ENCODE measurements at regions not wholly inside any gene's neighbourhood (a gene's known extent, or its start where the extent isn't known, plus 50 kb on each side); places are given as distances from the start of the nearest gene placed in this dataset.

GRCh38 chr6:133595111-133595761 is 293.7 kb upstream of the TCF21 start:
- FAIRE-seq (no peak), ATAC-seq (peak in 1 of 2 experiments; percentile 45; a peak in 3 of 6 replicates), DNase-seq (ENCODE audit: low read depth in 1 of 2, low spot score in 1 of 2) (peak in 1 of 2 experiments; percentile 67)
- WGBS (ENCODE audit: missing lambda C conversion rate), result 23% methylated on average over 7 of the region's 7 CpGs
- Histone ChIP-seq H3K4me1 (peaks cover 43% of the 10 kb centered on the region), H3K9me3 (no peaks in the 10 kb centered on the region; the same call in 2 of the 3 replicates), H3K4me3 (no peak overlapping the region), H3K4me2 (peak overlapping the region; percentile 62), H3K27ac (peak overlapping the region; percentile 85 to 97)
- ChIA-PET CTCF (interaction anchor here (1.9 to 2.9 kb wide), 2 partner anchors 26 to 321 kb away, joined by 4 to 8 read pairs; no protein-coding TSS in a partner anchor), POLR2A (no interaction called here)
- no peak for TF ChIP-seq FOSL2 (IDR thresholded peaks at IDR 0.05)
- TF ChIP-seq FOSL2 (CRISPR knock-in tag; IDR thresholded peaks at IDR 0.05), result peak; percentile 31; the same call in 1 of the 2 replicates
- 0 out of 2 replicates have a peak, but pooled peaks have one; percentile 40 for TF ChIP-seq HOXB5 (CRISPR knock-in tag; IDR thresholded peaks at IDR 0.05)
- no peak for TF ChIP-seq RCOR1 (IDR thresholded peaks at IDR 0.05; ENCODE audit: low read depth, low read length)
- TF ChIP-seq JUNB (IDR thresholded peaks at IDR 0.05), result peak; percentile 39; the same call in 1 of the 2 replicates
- peak in 1 of 2 experiments; percentile 66; a peak in 1 of 4 replicates for TF ChIP-seq CEBPB (IDR thresholded peaks at IDR 0.05)
- TF ChIP-seq MYC (IDR thresholded peaks at IDR 0.05; ENCODE audit: borderline replicate concordance, low read length), result no peak
- peak; percentile 16 for TF ChIP-seq MAFK (IDR thresholded peaks at IDR 0.05; ENCODE audit: partially characterized antibody)
- TF ChIP-seq JUN (IDR thresholded peaks at IDR 0.05), result no peak
- TF ChIP-seq GATA3 (IDR thresholded peaks at IDR 0.05; ENCODE audit: borderline replicate concordance), result peak; percentile 84
- 0 out of 5 replicates have a peak, but pooled peaks of 1 of the 2 experiments have one; percentile 43 for TF ChIP-seq EP300 (IDR thresholded peaks at IDR 0.05)

GRCh38 chr6:133606852-133607251 is 282.1 kb upstream of the TCF21 start:
- CTCF ChIA-PET, result interaction anchor here (1.2 kb wide), 1 partner anchor 38 kb away, joined by 6 read pairs; no protein-coding TSS in a partner anchor
- ATAC-seq (no peak), FAIRE-seq (no peak), DNase-seq (ENCODE audit: low read depth in 1 of 2, low spot score in 1 of 2) (no peak)
- Histone ChIP-seq H3K27ac (peak overlapping the region; percentile 89 to 99), H3K4me1 (peaks cover 26% of the 10 kb centered on the region), H3K4me3 (no peak overlapping the region), H3K9me3 (peaks cover 27% of the 10 kb centered on the region), H3K4me2 (no peak overlapping the region)
- 93% methylated on average over 3 of the region's 3 CpGs for WGBS (ENCODE audit: missing lambda C conversion rate)
- POLR2A ChIA-PET, result no interaction called here
- TF ChIP-seq HEYL (CRISPR knock-in tag; IDR thresholded peaks at IDR 0.05), result no peak
- no peak for TF ChIP-seq HES2 (IDR thresholded peaks at IDR 0.05)
- TF ChIP-seq ELK1 (IDR thresholded peaks at IDR 0.05; ENCODE audit: low read depth, low read length), result no peak
- no peak for TF ChIP-seq EHMT2 (IDR thresholded peaks at IDR 0.05; ENCODE audit: low read depth)
- TF ChIP-seq ZC3H11A (IDR thresholded peaks at IDR 0.05), result no peak
- no peak for TF ChIP-seq CTCF (IDR thresholded peaks at IDR 0.05)
- TF ChIP-seq SREBF2 (IDR thresholded peaks at IDR 0.05), result no peak
- no peak for TF ChIP-seq EP300 (IDR thresholded peaks at IDR 0.05)
- TF ChIP-seq RFX5 (IDR thresholded peaks at IDR 0.05), result no peak
- no peak for TF ChIP-seq HDAC2 (IDR thresholded peaks at IDR 0.05)
- no peak for TF ChIP-seq HOXA7 (CRISPR knock-in tag; IDR thresholded peaks at IDR 0.05)
- TF ChIP-seq FOSL2 (IDR thresholded peaks at IDR 0.05), result no peak
- no peak for TF ChIP-seq FOSL2 (CRISPR knock-in tag; IDR thresholded peaks at IDR 0.05)
- no peak for TF ChIP-seq GATA3 (IDR thresholded peaks at IDR 0.05; ENCODE audit: borderline replicate concordance)
- no peak for TF ChIP-seq RCOR1 (IDR thresholded peaks at IDR 0.05; ENCODE audit: low read depth, low read length)
- no peak for TF ChIP-seq RAD21 (conservative IDR thresholded peaks at IDR 0.05 in 1 of 2, IDR thresholded peaks at IDR 0.05 in 1 of 2)
- TF ChIP-seq ATOH8 (CRISPR knock-in tag; IDR thresholded peaks at IDR 0.05; ENCODE audit: low read depth), result no peak
- no peak for TF ChIP-seq CBX2 (IDR thresholded peaks at IDR 0.05; ENCODE audit: borderline replicate concordance, low read depth)
- TF ChIP-seq KDM1A (IDR thresholded peaks at IDR 0.05; ENCODE audit: low read depth), result no peak
- no peak for TF ChIP-seq CEBPB (IDR thresholded peaks at IDR 0.05)

All from A549 (cell line).